ENCODE measurements at regions not wholly inside any gene's neighbourhood (a gene's known extent, or its start where the extent isn't known, plus 50 kb on each side); places are given as distances from the start of the nearest gene placed in this dataset.

- no peak overlapping the region for H3K4me3 ChIP-seq (ENCODE audit: low read length)
- no peak for TF ChIP-seq ZNF274 (IDR thresholded peaks at IDR 0.05; ENCODE audit: low read depth, low read length)
These were observed 875.2 kb downstream of the RAPGEF2 start for GRCh38 chr4:159977907-159978617.

DNA sequence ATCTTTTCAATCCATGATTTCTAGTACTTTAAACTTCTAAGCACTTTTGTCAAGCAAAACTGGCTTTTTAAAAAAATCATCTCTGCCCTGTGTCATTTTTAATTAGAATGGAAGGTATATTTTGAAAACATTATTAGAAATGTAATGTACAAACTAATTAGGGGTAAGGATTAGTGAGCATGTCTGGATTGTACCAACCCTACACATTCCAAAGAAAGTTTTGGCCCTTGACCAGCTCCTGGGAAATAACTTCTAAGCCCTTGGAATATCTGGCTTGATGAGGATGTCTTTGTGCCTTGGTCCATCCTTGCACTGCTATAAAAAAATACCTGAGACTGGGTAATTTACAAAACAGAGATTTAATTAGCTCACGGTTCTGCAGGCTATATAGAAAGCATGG lies 876.5 kb downstream of the RAPGEF2 start:
- no peak for TF ChIP-seq ZNF274 (IDR thresholded peaks at IDR 0.05; ENCODE audit: low read depth, low read length)
- no peak overlapping the region for H3K4me3 ChIP-seq (ENCODE audit: low read length)

GRCh38 chr4:159979953-159980352 lies 877.1 kb downstream of the RAPGEF2 start:
- no peak overlapping the region for H3K4me3 ChIP-seq (ENCODE audit: low read length)
- TF ChIP-seq ZNF274 (IDR thresholded peaks at IDR 0.05; ENCODE audit: low read depth, low read length), result no peak

GRCh38 chr4:159980826-159981468 lies 878.1 kb downstream of the RAPGEF2 start:
- TF ChIP-seq ZNF274 (IDR thresholded peaks at IDR 0.05; ENCODE audit: low read depth, low read length), result no peak
- H3K4me3 ChIP-seq (ENCODE audit: low read length), result no peak overlapping the region

DNA sequence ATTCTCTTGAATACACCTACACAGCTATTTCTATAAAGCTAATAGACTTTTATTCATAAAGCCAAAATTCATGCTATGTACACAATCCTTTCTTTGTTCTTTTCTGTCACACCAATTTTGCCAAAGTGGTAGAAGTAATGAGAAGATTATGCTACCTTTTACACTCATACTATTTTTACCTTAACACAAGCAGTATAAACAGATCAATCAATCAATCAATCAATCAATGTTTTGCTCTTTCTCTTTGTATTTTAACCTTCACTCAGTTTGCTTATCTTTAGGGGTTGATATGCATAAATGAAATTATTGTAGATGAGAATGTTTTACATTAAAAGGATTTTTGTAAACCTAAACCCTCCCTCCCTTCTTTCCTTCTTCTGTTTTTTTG lies 878.6 kb downstream of the RAPGEF2 start:
- H3K4me3 ChIP-seq (ENCODE audit: low read length), result no peak overlapping the region
- no peak for TF ChIP-seq ZNF274 (IDR thresholded peaks at IDR 0.05; ENCODE audit: low read depth, low read length)

DNA sequence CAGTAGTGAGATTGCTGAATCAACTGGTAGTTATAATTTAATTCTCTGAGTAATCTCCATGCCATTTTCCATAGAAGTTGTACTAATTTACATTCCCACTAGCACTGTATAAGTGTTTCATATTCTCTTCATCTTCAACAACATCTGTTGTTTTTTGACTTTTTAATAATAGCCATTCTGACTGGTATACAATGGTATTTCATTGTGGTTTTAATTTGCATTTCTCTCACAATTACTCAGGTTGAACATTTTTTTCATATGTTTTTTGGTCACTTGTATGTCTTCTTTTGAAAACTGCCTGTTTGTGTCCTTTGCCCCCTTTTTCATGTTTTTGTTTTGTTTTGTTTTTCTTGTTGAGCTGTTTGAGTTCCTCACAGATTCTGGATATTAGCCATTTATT lies 880.2 kb downstream of the RAPGEF2 start:
- H3K4me3 ChIP-seq (ENCODE audit: low read length), result no peak overlapping the region
- no peak for TF ChIP-seq ZNF274 (IDR thresholded peaks at IDR 0.05; ENCODE audit: low read depth, low read length)

GRCh38 chr4:160009656-160010493 lies 907.0 kb downstream of the RAPGEF2 start:
- H3K4me3 ChIP-seq (ENCODE audit: low read length), result no peak overlapping the region
- TF ChIP-seq ZNF274 (IDR thresholded peaks at IDR 0.05; ENCODE audit: low read depth, low read length), result no peak

DNA sequence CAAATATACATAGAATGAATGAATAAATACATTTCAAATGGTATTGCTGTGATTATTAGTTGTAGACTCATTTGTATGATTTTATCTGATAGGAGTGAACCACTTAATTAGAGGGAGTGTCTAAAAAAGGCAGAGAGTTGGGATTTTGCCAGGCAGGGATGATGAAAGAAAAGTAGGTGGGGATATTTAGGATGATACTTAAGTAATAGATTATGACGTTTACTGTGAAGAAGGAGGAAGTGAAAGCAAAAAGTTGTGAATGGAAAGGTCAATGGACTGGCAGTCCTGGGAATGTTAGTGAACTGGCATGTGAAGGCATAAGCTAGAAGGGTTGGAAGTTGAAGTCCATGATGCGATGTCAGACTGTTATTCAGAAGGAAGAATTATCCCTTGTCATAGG lies 917.1 kb downstream of the RAPGEF2 start:
- H3K4me3 ChIP-seq (ENCODE audit: low read length), result no peak overlapping the region
- TF ChIP-seq ZNF274 (IDR thresholded peaks at IDR 0.05; ENCODE audit: low read depth, low read length), result no peak

DNA sequence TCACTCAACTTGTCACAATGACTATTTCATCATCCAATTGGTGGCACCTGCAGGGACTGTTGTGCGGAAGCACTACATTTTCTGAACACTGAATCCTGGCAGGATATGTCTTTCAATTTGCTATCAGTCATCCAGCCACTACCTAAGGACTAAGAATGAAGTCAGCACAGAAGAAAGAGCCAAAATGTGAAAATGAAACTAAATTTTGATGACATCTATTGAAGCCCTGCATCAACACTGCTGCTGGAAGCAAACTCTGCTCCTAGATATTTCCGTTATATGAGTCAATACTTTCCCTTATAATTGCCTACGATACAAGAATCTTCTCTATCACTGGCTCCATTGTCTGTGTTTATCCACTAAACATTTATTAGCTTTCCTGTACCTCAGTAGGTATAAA lies 917.9 kb downstream of the RAPGEF2 start:
- H3K4me3 ChIP-seq (ENCODE audit: low read length), result no peak overlapping the region
- no peak for TF ChIP-seq ZNF274 (IDR thresholded peaks at IDR 0.05; ENCODE audit: low read depth, low read length)

DNA sequence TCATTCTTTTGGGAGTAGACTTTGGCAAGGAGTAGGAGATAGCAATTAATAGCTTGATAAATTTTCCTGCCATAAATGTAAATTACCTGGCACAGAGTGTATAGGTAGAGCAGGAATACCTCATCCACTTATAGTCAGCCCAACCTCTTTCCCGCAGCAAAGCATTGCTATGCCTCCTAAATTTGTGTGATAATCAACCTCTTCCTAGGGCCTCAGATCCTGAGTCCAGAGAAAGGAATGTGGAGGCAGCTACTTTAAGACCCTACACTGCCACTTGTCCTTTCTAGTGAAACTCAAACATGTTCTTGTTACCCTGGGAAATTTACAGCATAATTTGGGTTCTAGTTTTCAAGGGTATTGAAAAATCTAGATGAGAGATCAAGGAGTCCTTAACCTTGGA lies 919.0 kb downstream of the RAPGEF2 start:
- TF ChIP-seq ZNF274 (IDR thresholded peaks at IDR 0.05; ENCODE audit: low read depth, low read length), result no peak
- H3K4me3 ChIP-seq (ENCODE audit: low read length), result no peak overlapping the region

DNA sequence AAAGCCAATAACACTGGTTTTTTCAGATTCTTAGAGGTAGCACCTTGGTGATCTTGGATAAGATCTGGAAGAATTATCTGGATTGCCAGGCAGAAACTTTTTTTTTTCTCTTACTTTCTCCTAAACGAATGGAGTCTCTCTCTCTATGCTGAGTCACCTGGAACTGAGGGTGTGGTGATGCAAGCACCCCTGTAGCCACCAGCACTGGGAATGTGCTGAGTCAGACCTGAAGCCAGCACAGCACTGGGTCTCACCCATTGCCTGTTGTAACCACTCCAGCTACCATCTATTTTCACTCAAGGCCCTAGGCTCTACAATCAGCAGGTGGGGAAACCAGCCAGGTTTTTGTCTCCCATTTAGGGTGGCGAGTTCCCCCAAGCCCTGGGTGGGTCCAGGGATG lies 923.8 kb downstream of the RAPGEF2 start:
- no peak for TF ChIP-seq ZNF274 (IDR thresholded peaks at IDR 0.05; ENCODE audit: low read depth, low read length)
- H3K4me3 ChIP-seq (ENCODE audit: low read length), result no peak overlapping the region

GRCh38 chr4:160034501-160034900 lies 931.6 kb downstream of the RAPGEF2 start:
- TF ChIP-seq ZNF274 (IDR thresholded peaks at IDR 0.05; ENCODE audit: low read depth, low read length), result no peak
- no peak overlapping the region for H3K4me3 ChIP-seq (ENCODE audit: low read length)

- no peak overlapping the region for H3K4me3 ChIP-seq (ENCODE audit: low read length)
- TF ChIP-seq ZNF274 (IDR thresholded peaks at IDR 0.05; ENCODE audit: low read depth, low read length), result no peak
These were observed 935.7 kb downstream of the RAPGEF2 start for GRCh38 chr4:160038615-160039014.

- TF ChIP-seq ZNF274 (IDR thresholded peaks at IDR 0.05; ENCODE audit: low read depth, low read length), result no peak
These were observed 941.8 kb downstream of the RAPGEF2 start for GRCh38 chr4:160044693-160045092.

More at GRCh38 chr4:160044693-160045092, 941.8 kb downstream of the RAPGEF2 start:
- H3K4me3 ChIP-seq (ENCODE audit: low read length), result no peak overlapping the region

All from GM08714 (cell line).